ENCODE measurements at regions not wholly inside any gene's neighbourhood (a gene's known extent, or its start where the extent isn't known, plus 50 kb on each side); places are given as distances from the start of the nearest gene placed in this dataset.

DNA sequence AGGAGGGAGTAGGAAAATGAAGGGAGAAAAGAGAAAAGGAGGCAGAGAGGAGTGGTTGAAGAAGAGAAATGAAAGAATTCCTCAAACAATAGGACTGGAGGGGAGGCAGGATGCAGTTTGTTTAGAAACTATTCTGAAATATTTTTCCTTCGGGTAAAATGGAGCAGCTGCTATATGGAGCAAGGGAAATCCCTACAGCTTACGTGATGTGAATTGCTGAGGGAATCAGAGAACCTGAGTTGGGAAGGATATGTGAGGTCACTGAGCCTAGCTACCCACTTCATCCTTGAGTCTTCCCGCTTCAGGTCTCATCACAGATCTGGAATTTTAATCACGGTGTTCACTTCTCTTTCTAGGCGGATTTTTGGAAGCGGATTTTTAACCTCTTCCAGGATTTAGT, 204.3 kb downstream of the ERCC6L2 start:
- TF ChIP-seq TAF1 (IDR thresholded peaks at IDR 0.05; ENCODE audit: low read depth) (no peak), EP300 (IDR thresholded peaks at IDR 0.05; ENCODE audit: borderline replicate concordance) (no peak), FOXM1 (IDR thresholded peaks at IDR 0.05; ENCODE audit: borderline replicate concordance, low read depth) (no peak), CEBPB (IDR thresholded peaks at IDR 0.05) (no peak), YY1 (IDR thresholded peaks at IDR 0.05; ENCODE audit: low read depth) (no peak), CREB1 (IDR thresholded peaks at IDR 0.05; ENCODE audit: low read depth) (no peak), NFIC (IDR thresholded peaks at IDR 0.05) (no peak), RAD21 (IDR thresholded peaks at IDR 0.05; ENCODE audit: low read depth) (no peak), EGR1 (IDR thresholded peaks at IDR 0.05) (no peak), TEAD4 (IDR thresholded peaks at IDR 0.05) (no peak), TCF12 (IDR thresholded peaks at IDR 0.05; ENCODE audit: low read depth) (no peak)
- TF ChIP-seq, protein P1, sequence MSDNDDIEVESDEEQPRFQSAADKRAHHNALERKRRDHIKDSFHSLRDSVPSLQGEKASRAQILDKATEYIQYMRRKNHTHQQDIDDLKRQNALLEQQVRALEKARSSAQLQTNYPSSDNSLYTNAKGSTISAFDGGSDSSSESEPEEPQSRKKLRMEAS (IDR thresholded peaks at IDR 0.05), result no peak
- TF ChIP-seq, protein P2, sequence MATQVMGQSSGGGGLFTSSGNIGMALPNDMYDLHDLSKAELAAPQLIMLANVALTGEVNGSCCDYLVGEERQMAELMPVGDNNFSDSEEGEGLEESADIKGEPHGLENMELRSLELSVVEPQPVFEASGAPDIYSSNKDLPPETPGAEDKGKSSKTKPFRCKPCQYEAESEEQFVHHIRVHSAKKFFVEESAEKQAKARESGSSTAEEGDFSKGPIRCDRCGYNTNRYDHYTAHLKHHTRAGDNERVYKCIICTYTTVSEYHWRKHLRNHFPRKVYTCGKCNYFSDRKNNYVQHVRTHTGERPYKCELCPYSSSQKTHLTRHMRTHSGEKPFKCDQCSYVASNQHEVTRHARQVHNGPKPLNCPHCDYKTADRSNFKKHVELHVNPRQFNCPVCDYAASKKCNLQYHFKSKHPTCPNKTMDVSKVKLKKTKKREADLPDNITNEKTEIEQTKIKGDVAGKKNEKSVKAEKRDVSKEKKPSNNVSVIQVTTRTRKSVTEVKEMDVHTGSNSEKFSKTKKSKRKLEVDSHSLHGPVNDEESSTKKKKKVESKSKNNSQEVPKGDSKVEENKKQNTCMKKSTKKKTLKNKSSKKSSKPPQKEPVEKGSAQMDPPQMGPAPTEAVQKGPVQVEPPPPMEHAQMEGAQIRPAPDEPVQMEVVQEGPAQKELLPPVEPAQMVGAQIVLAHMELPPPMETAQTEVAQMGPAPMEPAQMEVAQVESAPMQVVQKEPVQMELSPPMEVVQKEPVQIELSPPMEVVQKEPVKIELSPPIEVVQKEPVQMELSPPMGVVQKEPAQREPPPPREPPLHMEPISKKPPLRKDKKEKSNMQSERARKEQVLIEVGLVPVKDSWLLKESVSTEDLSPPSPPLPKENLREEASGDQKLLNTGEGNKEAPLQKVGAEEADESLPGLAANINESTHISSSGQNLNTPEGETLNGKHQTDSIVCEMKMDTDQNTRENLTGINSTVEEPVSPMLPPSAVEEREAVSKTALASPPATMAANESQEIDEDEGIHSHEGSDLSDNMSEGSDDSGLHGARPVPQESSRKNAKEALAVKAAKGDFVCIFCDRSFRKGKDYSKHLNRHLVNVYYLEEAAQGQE (IDR thresholded peaks at IDR 0.05; ENCODE audit: low read depth), result no peak
- TF ChIP-seq, protein P3, sequence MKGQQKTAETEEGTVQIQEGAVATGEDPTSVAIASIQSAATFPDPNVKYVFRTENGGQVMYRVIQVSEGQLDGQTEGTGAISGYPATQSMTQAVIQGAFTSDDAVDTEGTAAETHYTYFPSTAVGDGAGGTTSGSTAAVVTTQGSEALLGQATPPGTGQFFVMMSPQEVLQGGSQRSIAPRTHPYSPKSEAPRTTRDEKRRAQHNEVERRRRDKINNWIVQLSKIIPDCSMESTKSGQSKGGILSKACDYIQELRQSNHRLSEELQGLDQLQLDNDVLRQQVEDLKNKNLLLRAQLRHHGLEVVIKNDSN (IDR thresholded peaks at IDR 0.05), result no peak

Measured in Ishikawa (cell line).